KG1 (cell line): ENCODE measurements at regions not wholly inside any gene's neighbourhood (a gene's known extent, or its start where the extent isn't known, plus 50 kb on each side); places are given as distances from the start of the nearest gene placed in this dataset.

ENCODE experiments used
- DNase-seq: peaks from one replicate; lab custom pipeline; 2025; lab: John Stamatoyannopoulos, UW

- DNase-seq, result no peak
Observed at GRCh38 chr15:35320158-35320780, 225.7 kb downstream of the DPH6 start.

- DNase-seq, result no peak
Observed at GRCh38 chr15:35319354-35319753, 226.6 kb downstream of the DPH6 start.

- no peak for DNase-seq
Observed at GRCh38 chr15:35317217-35317616, 228.7 kb downstream of the DPH6 start.

GRCh38 chr15:35312344-35312743, 227.2 kb upstream of the NANOGP8 start:
- no peak for DNase-seq

- DNase-seq, result no peak
Observed at GRCh38 chr15:35311615-35312014, 226.5 kb upstream of the NANOGP8 start.

GRCh38 chr15:35309886-35310285, 224.8 kb upstream of the NANOGP8 start:
- DNase-seq, result no peak

- DNase-seq, result no peak
Observed at GRCh38 chr15:35308802-35309201, 223.7 kb upstream of the NANOGP8 start.

- no peak for DNase-seq
Observed at GRCh38 chr15:35307676-35308075, 222.6 kb upstream of the NANOGP8 start.

GRCh38 chr15:35307026-35307425, 221.9 kb upstream of the NANOGP8 start:
- no peak for DNase-seq

- no peak for DNase-seq
Observed at GRCh38 chr15:35306361-35306981, 221.4 kb upstream of the NANOGP8 start.

- no peak for DNase-seq
Observed at GRCh38 chr15:35305946-35306345, 220.9 kb upstream of the NANOGP8 start.

GRCh38 chr15:35305031-35305550, 220.0 kb upstream of the NANOGP8 start:
- DNase-seq, result no peak

GRCh38 chr15:35304389-35304788, 219.3 kb upstream of the NANOGP8 start:
- DNase-seq, result no peak

- no peak for DNase-seq
Observed at GRCh38 chr15:35302334-35302733, 217.2 kb upstream of the NANOGP8 start.

- no peak for DNase-seq
Observed at GRCh38 chr15:35301088-35301487, 216.0 kb upstream of the NANOGP8 start.

- no peak for DNase-seq
Observed at GRCh38 chr15:35299059-35299735, 214.1 kb upstream of the NANOGP8 start.

- no peak for DNase-seq
Observed at GRCh38 chr15:35298509-35298908, 213.4 kb upstream of the NANOGP8 start.

- no peak for DNase-seq
Observed at GRCh38 chr15:35293353-35294130, 208.4 kb upstream of the NANOGP8 start.

- no peak for DNase-seq
Observed at GRCh38 chr15:35290301-35290721, 205.2 kb upstream of the NANOGP8 start.

GRCh38 chr15:35289024-35289617, 204.0 kb upstream of the NANOGP8 start:
- DNase-seq, result peak; percentile 42

GRCh38 chr15:35288580-35288979, 203.5 kb upstream of the NANOGP8 start:
- no peak for DNase-seq

GRCh38 chr15:35286721-35287120, 201.6 kb upstream of the NANOGP8 start:
- no peak for DNase-seq
